Smooth muscle cell (in vitro differentiated cells): ENCODE measurements at regions not wholly inside any gene's neighbourhood (a gene's known extent, or its start where the extent isn't known, plus 50 kb on each side); places are given as distances from the start of the nearest gene placed in this dataset.

Experiments
- DNase-seq: peaks from one replicate; lab custom pipeline; 2025; ENCODE audit not compliant: unreplicated experiment; lab: John Stamatoyannopoulos, UW
- H2AFZ ChIP-seq: fragments of 200-600 bp; sonication (generic); 2 replicates; pipeline ENCODE4 v1.6.0; 2016; ENCODE audit warnings: antibody characterized with exemption, low read depth, mild to moderate bottlenecking
- H3F3A ChIP-seq: fragments of 200-600 bp; sonication (generic); 2 replicates; pipeline ENCODE4 v1.6.0; 2017; ENCODE audit warnings: antibody characterized with exemption, low read depth
- H3K27ac ChIP-seq: fragments of 200-600 bp; sonication (generic); 2 replicates; pipeline ENCODE4 v1.5.1; 2016; ENCODE audit warnings: low read depth, mild to moderate bottlenecking
- H3K27me3 ChIP-seq: fragments of 200-600 bp; sonication (generic); 2 replicates; pipeline ENCODE4 v1.6.1; 2016; ENCODE audit warnings: low read depth, mild to moderate bottlenecking
- H3K36me3 ChIP-seq: fragments of 200-600 bp; sonication (generic); 2 replicates; pipeline ENCODE4 v1.5.1; 2016; ENCODE audit warnings: low read depth
- H3K4me1 ChIP-seq: fragments of 200-600 bp; sonication (generic); 2 replicates; pipeline ENCODE4 v1.5.1; 2016; ENCODE audit warnings: low read depth
- H3K4me2 ChIP-seq: fragments of 200-600 bp; sonication (generic); 2 replicates; pipeline ENCODE4 v1.6.0; 2016; ENCODE audit warnings: mild to moderate bottlenecking
- H3K4me3 ChIP-seq: fragments of 200-600 bp; sonication (generic); 2 replicates; pipeline ENCODE4 v1.5.1; 2016; ENCODE audit warnings: mild to moderate bottlenecking
- H3K79me2 ChIP-seq: fragments of 200-600 bp; sonication (generic); 2 replicates; pipeline ENCODE4 v1.6.0; 2016; ENCODE audit warnings: low read depth, mild to moderate bottlenecking
- H3K9ac ChIP-seq: fragments of 200-600 bp; sonication (generic); 2 replicates; pipeline ENCODE4 v1.6.0; 2016; ENCODE audit warnings: low read depth
- H3K9me3 ChIP-seq: fragments of 200-600 bp; sonication (generic); replicated peaks from 2 replicates; pipeline ENCODE4 v1.5.1; 2016; ENCODE audit warnings: low read depth
- H4K20me1 ChIP-seq: fragments of 200-600 bp; sonication (generic); 2 replicates; pipeline ENCODE4 v1.6.0; 2016; ENCODE audit warnings: low read depth
- CTCF ChIP-seq: fragments of 200-600 bp; sonication (generic); IDR thresholded peaks from 2 replicates; pipeline ENCODE4 v1.5.1; 2017; ENCODE audit warnings: borderline replicate concordance, mild to moderate bottlenecking, antibody characterized with exemption; ENCODE audit not compliant: insufficient read depth, poor library complexity, severe bottlenecking
- WGBS: methylation state at CpG from one replicate; pipeline ENCODE4 v1.1.7; 2016; ENCODE audit warnings: low lambda C conversion rate; 5-methylcytosine and 5-hydroxymethylcytosine counted together

GRCh38 chr4:111066447-111066846 lies 443.6 kb upstream of the PITX2 start:
- H3K9ac ChIP-seq = peak overlapping the region; percentile 82
- peak overlapping the region; percentile 74 for H3K4me2 ChIP-seq
- peaks cover 21% of the 10 kb centered on the region for H3F3A ChIP-seq
- H3K27me3 ChIP-seq = no peaks in the 10 kb centered on the region
- H3K9me3 ChIP-seq = no peaks in the 10 kb centered on the region
- H3K36me3 ChIP-seq = no peaks in the 10 kb centered on the region
- no peak overlapping the region for H2AFZ ChIP-seq
- no peak for DNase-seq
- peaks cover 28% of the 10 kb centered on the region for H3K4me1 ChIP-seq
- peak overlapping the region; percentile 99 for H3K27ac ChIP-seq
- no peak for TF ChIP-seq CTCF
- no peaks in the 10 kb centered on the region for H4K20me1 ChIP-seq
- no peak overlapping the region for H3K4me3 ChIP-seq
- H3K79me2 ChIP-seq = no peaks in the 10 kb centered on the region

GRCh38 chr4:111066887-111067286 lies 444.0 kb upstream of the PITX2 start:
- TF ChIP-seq CTCF = no peak
- DNase-seq = no peak
- no peaks in the 10 kb centered on the region for H3K27me3 ChIP-seq
- peaks cover 28% of the 10 kb centered on the region for H3K4me1 ChIP-seq
- H3F3A ChIP-seq = peaks cover 21% of the 10 kb centered on the region
- peak overlapping the region; percentile 56 for H2AFZ ChIP-seq
- no peak overlapping the region for H3K4me3 ChIP-seq
- WGBS = 63% methylated on average over 1 of the region's 1 CpG
- H3K9me3 ChIP-seq = no peaks in the 10 kb centered on the region
- H3K79me2 ChIP-seq = no peaks in the 10 kb centered on the region
- no peaks in the 10 kb centered on the region for H4K20me1 ChIP-seq
- H3K36me3 ChIP-seq = no peaks in the 10 kb centered on the region
- H3K9ac ChIP-seq = peak overlapping the region; percentile 82
- H3K4me2 ChIP-seq = peak overlapping the region; percentile 74
- peak overlapping the region; percentile 99 for H3K27ac ChIP-seq

- 96% methylated on average over 3 of the region's 3 CpGs for WGBS
- H3K36me3 ChIP-seq = no peaks in the 10 kb centered on the region
- no peaks in the 10 kb centered on the region for H3K27me3 ChIP-seq
- no peaks in the 10 kb centered on the region for H3K9me3 ChIP-seq
- no peak overlapping the region for H3K4me2 ChIP-seq
- peaks cover 26% of the 10 kb centered on the region for H3K4me1 ChIP-seq
- no peak overlapping the region for H3K4me3 ChIP-seq
- H3K79me2 ChIP-seq = no peaks in the 10 kb centered on the region
- peaks cover 21% of the 10 kb centered on the region for H3F3A ChIP-seq
- TF ChIP-seq CTCF = no peak
- no peak overlapping the region for H3K27ac ChIP-seq
- H4K20me1 ChIP-seq = no peaks in the 10 kb centered on the region
- H3K9ac ChIP-seq = no peak overlapping the region
- no peak overlapping the region for H2AFZ ChIP-seq
- no peak for DNase-seq
Observed at GRCh38 chr4:111068883-111069282, 446.0 kb upstream of the PITX2 start.

GRCh38 chr4:111070390-111070789 lies 447.5 kb upstream of the PITX2 start:
- no peak overlapping the region for H3K9ac ChIP-seq
- no peak overlapping the region for H2AFZ ChIP-seq
- 78% methylated on average over 4 of the region's 4 CpGs for WGBS
- no peak overlapping the region for H3K27ac ChIP-seq
- H3K9me3 ChIP-seq = no peaks in the 10 kb centered on the region
- no peaks in the 10 kb centered on the region for H4K20me1 ChIP-seq
- H3F3A ChIP-seq = peaks cover 15% of the 10 kb centered on the region
- peaks cover 13% of the 10 kb centered on the region for H3K4me1 ChIP-seq
- H3K79me2 ChIP-seq = no peaks in the 10 kb centered on the region
- H3K27me3 ChIP-seq = no peaks in the 10 kb centered on the region
- H3K4me3 ChIP-seq = no peak overlapping the region
- H3K4me2 ChIP-seq = no peak overlapping the region
- no peak for TF ChIP-seq CTCF
- no peaks in the 10 kb centered on the region for H3K36me3 ChIP-seq
- DNase-seq = no peak
